ENCODE measurements at regions not wholly inside any gene's neighbourhood (a gene's known extent, or its start where the extent isn't known, plus 50 kb on each side); places are given as distances from the start of the nearest gene placed in this dataset.
"Not testable (repeated sequence)": the region's sequence is repeated elsewhere in the genome, so short reads cannot be mapped to it uniquely, and the experiment has no call there.

GRCh38 chr4:138456349-138456748, 214.2 kb upstream of the SLC7A11 start:
- DNase-seq; H2BK15ac ChIP-seq (ENCODE audit: low read depth, low read length); POLR2A ChIA-PET (ENCODE audit: unreplicated experiment); H3K9ac ChIP-seq (ENCODE audit: low read depth, low read length); H3K4me3 ChIP-seq (ENCODE audit: insufficient read depth, low read depth, low read length); H3K36me3 ChIP-seq (ENCODE audit: control insufficient read depth, insufficient read depth, low read length); H4K91ac ChIP-seq (ENCODE audit: insufficient read depth, low read depth, low read length); H3K4me2 ChIP-seq (ENCODE audit: low read depth, low read length); in situ Hi-C loops (cut with MboI; ENCODE audit: low sequenced_read_pairs); H4K8ac ChIP-seq (ENCODE audit: low read depth in 2 of 2, low read length in 2 of 2); ATAC-seq (ENCODE audit: low read depth); intact Hi-C loops (cut with micrococcal nuclease); H4K20me1 ChIP-seq (ENCODE audit: insufficient read depth, low read length); CTCF ChIA-PET; H2BK5ac ChIP-seq (ENCODE audit: low read depth, low read length, poor library complexity, severe bottlenecking); H2BK20ac ChIP-seq (ENCODE audit: low read depth, low read length); H3K14ac ChIP-seq (replicated peaks; ENCODE audit: low read depth, low read length); H3K9me3 ChIP-seq (ENCODE audit: control insufficient read depth, insufficient read depth, low read length); H3K4ac ChIP-seq (ENCODE audit: low read depth, low read length); H2BK120ac ChIP-seq (ENCODE audit: low read depth, low read length); H3K4me1 ChIP-seq (ENCODE audit: control insufficient read depth, insufficient read depth, low read length); H4K5ac ChIP-seq (ENCODE audit: low read depth, low read length); H3K9me1 ChIP-seq (ENCODE audit: insufficient read depth, low read length); H3K56ac ChIP-seq (ENCODE audit: extremely low read depth, insufficient read depth, low read length); H3K23ac ChIP-seq (ENCODE audit: low read depth, low read length); H2AK5ac ChIP-seq (ENCODE audit: low read depth, low read length); H2AK9ac ChIP-seq (replicated peaks; ENCODE audit: low read depth, low read length, poor library complexity); dilution Hi-C loops (cut with HindIII; ENCODE audit: low sequenced_read_pairs, unreplicated experiment); H3K79me1 ChIP-seq (ENCODE audit: low read depth in 1 of 2, low read length in 2 of 2); H3K18ac ChIP-seq (ENCODE audit: low read depth, low read length); H2AFZ ChIP-seq (replicated peaks; ENCODE audit: low read length, poor library complexity); H3K27ac ChIP-seq (ENCODE audit: insufficient read depth, low read length); H3K27me3 ChIP-seq (ENCODE audit: control insufficient read depth, insufficient read depth, low read length); BruUV-seq (replicated peaks): not testable (repeated sequence)
- WGBS, 2 experiments (ENCODE audit: extremely low coverage in 2 of 2, insufficient read length in 1 of 2), result no CpG with 5 or more reads among the region's 2 CpGs
